OCI-LY7 (cell line): ENCODE measurements at regions not wholly inside any gene's neighbourhood (a gene's known extent, or its start where the extent isn't known, plus 50 kb on each side); places are given as distances from the start of the nearest gene placed in this dataset.

Experiments
- BruUV-seq: library from RNA; stranded (reverse); fragments of 400-500 nt; replicated peaks from 2 replicates; lab custom pipeline; 2021; lab: Mats Ljungman, UMichigan
- CTCF ChIA-PET: fragments of 300-600 bp; sonication (Branson Sonifier 250); formaldehyde crosslinking; loops from one replicate; lab custom pipeline; 2022; ENCODE audit warnings: antibody characterized with exemption; ENCODE audit not compliant: unreplicated experiment; lab: Charles Lee
- POLR2A ChIA-PET: fragments of 300-600 bp; sonication (Branson Sonifier 250); formaldehyde crosslinking; loops from one replicate; lab custom pipeline; 2022; ENCODE audit warnings: antibody characterized with exemption; lab: Charles Lee
- DNase-seq: peaks from one replicate; pipeline ENCODE4 v3.0.0-alpha.2; 2015; ENCODE audit warnings: low spot score
- H2AFZ ChIP-seq: fragments of 200-600 bp; sonication (generic), shearing (Covaris generic); 2 replicates; pipeline ENCODE4 v1.6.1; 2014; ENCODE audit warnings: mild to moderate bottlenecking, antibody characterized with exemption, low read length, moderate library complexity
- H3K27ac ChIP-seq: fragments of 200-600 bp; sonication (generic); 2 replicates; pipeline ENCODE4 v1.5.1; 2014; ENCODE audit warnings: mixed run types, low read depth, mild to moderate bottlenecking, moderate library complexity, low read length, inconsistent platforms; ENCODE audit not compliant: poor library complexity, severe bottlenecking
- H3K36me3 ChIP-seq: fragments of 200-600 bp; sonication (generic); 2 replicates; pipeline ENCODE4 v1.6.1; 2014; ENCODE audit warnings: mild to moderate bottlenecking, antibody characterized with exemption, low read length, moderate library complexity, mixed read lengths; ENCODE audit not compliant: insufficient read depth
- H3K4me1 ChIP-seq: fragments of 200-600 bp; sonication (generic); 2 replicates; pipeline ENCODE4 v1.5.1; 2014; ENCODE audit warnings: mild to moderate bottlenecking, low read length; ENCODE audit not compliant: insufficient read depth, poor library complexity, severe bottlenecking
- H3K4me2 ChIP-seq: fragments of 200-600 bp; sonication (generic); 2 replicates; pipeline ENCODE4 v1.6.1; 2014; ENCODE audit warnings: mild to moderate bottlenecking, low read length
- H3K4me3 ChIP-seq: fragments of 200-600 bp; sonication (generic); 2 replicates; pipeline ENCODE4 v1.5.1; 2014; ENCODE audit warnings: mild to moderate bottlenecking, low read depth, low read length; ENCODE audit not compliant: poor library complexity, severe bottlenecking
- H3K79me2 ChIP-seq: fragments of 200-600 bp; sonication (generic); 2 replicates; pipeline ENCODE4 v1.6.1; 2016; ENCODE audit warnings: low read depth, mild to moderate bottlenecking, low read length, moderate library complexity, mixed read lengths; ENCODE audit not compliant: insufficient read depth
- H3K9me2 ChIP-seq: fragments of 200-600 bp; sonication (generic); 2 replicates; pipeline ENCODE4 v1.6.1; 2016; ENCODE audit warnings: mild to moderate bottlenecking, low read length, mixed read lengths; ENCODE audit not compliant: insufficient read depth
- H3K9me3 ChIP-seq: fragments of 200-600 bp; sonication (generic); 2 replicates; pipeline ENCODE4 v1.6.1; 2014; ENCODE audit warnings: mild to moderate bottlenecking, mixed run types, low read length, mixed read lengths
- H4K20me1 ChIP-seq: fragments of 200-600 bp; sonication (generic); 2 replicates; pipeline ENCODE4 v1.6.1; 2014; ENCODE audit warnings: mild to moderate bottlenecking, antibody characterized with exemption, low read length, moderate library complexity, mixed read lengths; ENCODE audit not compliant: insufficient read depth
- EZH2phosphoT487 ChIP-seq: fragments of 200-600 bp; sonication (generic); IDR thresholded peaks from 2 replicates; pipeline ENCODE4 v1.6.1; 2018; ENCODE audit warnings: low read depth, borderline replicate concordance, mild to moderate bottlenecking, mixed run types, antibody characterized with exemption, low read length, moderate library complexity, mixed read lengths
- intact Hi-C: fragments of 100-400 bp; cut with micrococcal nuclease; formaldehyde crosslinking; loops from one replicate; pipeline ENCODE4 v1.10.0; 2022; ENCODE audit not compliant: unreplicated experiment
- TF ChIP-seq, protein P1 (sequence below): fragments of 200-600 bp; sonication (generic); conservative IDR thresholded peaks from 2 replicates; pipeline ENCODE4 v1.5.1; 2014; ENCODE audit warnings: mild to moderate bottlenecking, antibody characterized with exemption, low read length, moderate library complexity, mixed read lengths

DNA sequence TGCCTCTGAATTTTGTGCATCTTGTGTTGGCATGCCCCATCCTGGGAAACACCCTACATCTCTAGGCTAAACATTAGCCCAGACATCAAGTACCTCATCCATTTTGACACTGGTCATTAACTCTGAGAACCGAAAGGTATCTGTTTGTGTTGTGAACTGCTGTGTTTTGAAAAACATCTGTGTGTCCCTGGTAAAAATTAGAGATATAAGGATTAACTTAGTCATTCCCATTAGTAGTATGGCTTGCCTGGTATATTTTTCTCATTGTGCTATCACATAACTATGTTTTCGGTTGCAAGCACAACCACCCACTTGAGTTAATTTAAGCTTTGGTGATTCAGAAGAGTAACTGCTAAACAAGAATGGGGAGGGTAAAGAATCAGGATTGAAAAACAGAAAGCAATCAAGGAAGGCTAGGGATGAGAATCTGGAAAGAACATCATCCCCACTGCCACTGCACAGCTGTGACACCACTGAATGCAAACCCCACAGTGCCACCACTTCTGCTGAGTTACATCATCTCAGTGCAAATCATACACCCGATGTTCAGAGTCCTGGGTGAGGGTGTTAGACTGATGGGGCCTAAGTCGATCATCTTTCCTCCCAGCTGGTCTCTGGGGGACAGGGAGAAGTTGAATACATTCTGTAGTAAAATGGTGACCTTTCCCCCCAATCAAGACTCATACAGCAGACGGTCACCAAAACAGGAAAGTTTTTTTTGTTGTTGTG is 234.0 kb downstream of the EPHA4 start:
- no TSS peak for BruUV-seq
- intact Hi-C loops, result no loop called here
- TF ChIP-seq, protein P1, sequence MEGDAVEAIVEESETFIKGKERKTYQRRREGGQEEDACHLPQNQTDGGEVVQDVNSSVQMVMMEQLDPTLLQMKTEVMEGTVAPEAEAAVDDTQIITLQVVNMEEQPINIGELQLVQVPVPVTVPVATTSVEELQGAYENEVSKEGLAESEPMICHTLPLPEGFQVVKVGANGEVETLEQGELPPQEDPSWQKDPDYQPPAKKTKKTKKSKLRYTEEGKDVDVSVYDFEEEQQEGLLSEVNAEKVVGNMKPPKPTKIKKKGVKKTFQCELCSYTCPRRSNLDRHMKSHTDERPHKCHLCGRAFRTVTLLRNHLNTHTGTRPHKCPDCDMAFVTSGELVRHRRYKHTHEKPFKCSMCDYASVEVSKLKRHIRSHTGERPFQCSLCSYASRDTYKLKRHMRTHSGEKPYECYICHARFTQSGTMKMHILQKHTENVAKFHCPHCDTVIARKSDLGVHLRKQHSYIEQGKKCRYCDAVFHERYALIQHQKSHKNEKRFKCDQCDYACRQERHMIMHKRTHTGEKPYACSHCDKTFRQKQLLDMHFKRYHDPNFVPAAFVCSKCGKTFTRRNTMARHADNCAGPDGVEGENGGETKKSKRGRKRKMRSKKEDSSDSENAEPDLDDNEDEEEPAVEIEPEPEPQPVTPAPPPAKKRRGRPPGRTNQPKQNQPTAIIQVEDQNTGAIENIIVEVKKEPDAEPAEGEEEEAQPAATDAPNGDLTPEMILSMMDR, result no peak
- no peak for TF ChIP-seq EZH2phosphoT487
- Histone ChIP-seq H3K27ac (no peak overlapping the region), H3K4me2 (no peak overlapping the region), H3K9me2 (no peaks in the 10 kb centered on the region), H3K36me3 (no peaks in the 10 kb centered on the region), H4K20me1 (no peaks in the 10 kb centered on the region), H3K9me3 (no peaks in the 10 kb centered on the region), H3K79me2 (no peaks in the 10 kb centered on the region), H2AFZ (no peak overlapping the region), H3K4me1 (no peaks in the 10 kb centered on the region), H3K4me3 (no peak overlapping the region)
- DNase-seq, result no peak
- CTCF ChIA-PET, result no interaction called here
- POLR2A ChIA-PET, result interaction anchor here (0.5 kb wide), 2 partner anchors 64 to 1302 kb away, joined by 3 to 4 read pairs; no protein-coding TSS in a partner anchor

DNA sequence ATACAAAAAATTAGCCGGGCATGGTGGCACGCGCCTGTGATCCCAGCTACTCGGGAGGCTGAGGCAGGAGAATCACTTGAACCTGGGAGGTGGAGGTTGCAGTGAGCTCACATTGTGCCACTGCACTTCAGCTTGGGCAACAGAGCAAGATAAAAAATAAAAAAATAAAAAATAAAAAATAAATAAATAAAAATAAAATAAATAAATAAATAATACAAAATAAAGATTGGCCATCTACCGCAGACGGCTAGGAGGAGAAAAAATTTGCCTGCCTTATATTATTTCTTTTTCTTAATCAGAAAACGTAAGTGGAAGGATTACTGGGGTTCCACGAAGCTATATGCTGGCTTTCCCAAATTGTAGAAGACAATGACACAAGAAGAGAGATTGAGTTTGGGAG is 229.7 kb downstream of the EPHA4 start:
- H2AFZ ChIP-seq, result no peak overlapping the region
- ChIA-PET CTCF (no interaction called here), POLR2A (no interaction called here)
- H3K4me1 ChIP-seq, result no peaks in the 10 kb centered on the region
- H3K9me3 ChIP-seq, result no peaks in the 10 kb centered on the region
- no peak overlapping the region for H3K4me2 ChIP-seq
- H3K27ac ChIP-seq, result no peak overlapping the region
- DNase-seq, result no peak
- TF ChIP-seq EZH2phosphoT487, result no peak
- TF ChIP-seq, protein P1, result no peak
- no TSS peak for BruUV-seq
- H3K9me2 ChIP-seq, result no peaks in the 10 kb centered on the region
- intact Hi-C loops, result no loop called here
- H3K36me3 ChIP-seq, result no peaks in the 10 kb centered on the region
- no peaks in the 10 kb centered on the region for H3K79me2 ChIP-seq
- H4K20me1 ChIP-seq, result no peaks in the 10 kb centered on the region
- H3K4me3 ChIP-seq, result no peak overlapping the region

DNA sequence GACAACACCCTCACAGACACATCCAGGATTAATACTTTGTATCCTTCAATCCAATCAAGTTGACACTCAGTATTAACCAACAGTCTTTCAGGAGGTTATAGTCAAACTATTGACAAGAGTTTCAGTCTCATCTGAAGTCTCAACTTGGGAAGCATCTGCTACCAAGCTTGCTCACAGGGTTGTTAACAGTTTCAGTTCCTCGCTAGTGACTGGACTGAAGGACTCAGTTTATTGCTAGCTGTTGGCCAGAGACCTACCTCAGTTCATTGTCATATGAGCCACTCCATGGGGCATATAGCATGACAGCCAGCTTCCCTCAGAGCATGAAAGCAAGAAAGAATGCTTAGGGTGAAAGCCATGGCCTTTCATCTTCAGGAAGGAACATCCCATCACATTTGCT is 228.6 kb downstream of the EPHA4 start:
- POLR2A ChIA-PET, result no interaction called here
- TF ChIP-seq EZH2phosphoT487, result no peak
- TF ChIP-seq, protein P1, result no peak
- Histone ChIP-seq H3K36me3 (no peaks in the 10 kb centered on the region), H3K4me2 (no peak overlapping the region), H3K9me2 (no peaks in the 10 kb centered on the region), H3K79me2 (no peaks in the 10 kb centered on the region), H3K4me3 (no peak overlapping the region), H3K9me3 (no peaks in the 10 kb centered on the region), H3K27ac (no peak overlapping the region), H3K4me1 (no peaks in the 10 kb centered on the region), H4K20me1 (no peaks in the 10 kb centered on the region), H2AFZ (no peak overlapping the region)
- no peak for DNase-seq
- BruUV-seq, result no TSS peak
- intact Hi-C loops, result no loop called here
- CTCF ChIA-PET, result no interaction called here
